Activated T-cell treated with anti-CD3 and anti-CD28 coated beads, Interleukin-2, amount 50 U/mL, for 48 hours (primary cell): ENCODE measurements at regions not wholly inside any gene's neighbourhood (a gene's known extent, or its start where the extent isn't known, plus 50 kb on each side); places are given as distances from the start of the nearest gene placed in this dataset.
"Not testable (repeated sequence)": the region's sequence is repeated elsewhere in the genome, so short reads cannot be mapped to it uniquely, and the experiment has no call there.

Experiments
- DNase-seq, 2 experiments: peaks; one replicate each; pipeline ENCODE4 v3.0.0-alpha.2; 2020

DNA sequence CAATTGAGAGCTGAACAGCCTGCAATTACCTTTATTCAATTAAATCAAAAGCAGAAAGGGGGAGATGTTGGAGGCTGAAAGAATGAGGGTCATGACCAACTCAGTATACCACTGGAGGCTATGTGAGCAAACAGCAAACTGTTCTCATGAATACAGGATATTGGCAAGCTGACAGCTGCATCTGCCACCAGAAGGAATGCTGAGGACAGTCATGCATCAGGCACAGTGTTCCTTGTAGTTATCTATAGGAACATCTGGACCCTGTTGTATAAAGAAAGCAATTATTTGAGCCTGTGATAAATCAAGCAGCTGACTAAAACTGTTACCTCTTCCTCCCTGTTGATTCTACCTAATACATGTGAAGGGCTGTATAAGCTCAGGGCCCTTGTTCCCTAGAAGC, 2064.6 kb downstream of the TP53TG3F start:
- DNase-seq: no peak

DNA sequence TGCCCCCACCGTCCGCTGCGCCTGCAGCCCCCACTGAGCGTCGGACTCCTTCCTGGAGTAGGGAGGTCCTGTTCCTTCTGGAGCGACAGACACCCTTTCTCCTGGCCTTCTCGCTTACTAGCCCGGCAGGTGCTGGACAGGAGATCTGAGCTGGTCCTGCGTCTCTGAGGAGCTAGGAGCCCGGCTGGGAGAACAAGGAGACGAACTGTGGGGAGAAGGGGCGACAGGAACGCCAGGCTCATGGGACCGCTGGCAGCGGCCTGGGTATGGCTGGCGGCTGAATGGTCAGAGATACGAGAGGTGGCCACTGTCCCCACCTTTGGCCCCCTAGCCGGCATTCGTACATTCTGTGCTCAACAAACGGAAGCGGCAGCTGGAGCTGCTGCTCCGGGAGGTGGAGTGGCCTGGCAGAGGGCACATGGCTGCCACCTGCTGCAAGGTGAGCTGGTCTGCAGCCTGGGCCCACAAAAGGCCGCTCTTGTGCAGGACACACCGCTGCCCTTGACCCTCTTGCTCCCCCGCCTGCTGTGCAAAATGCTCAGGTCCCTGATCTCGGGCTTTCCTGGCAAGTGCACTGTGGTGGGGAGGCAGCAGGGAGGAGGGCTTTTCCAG, 2066.7 kb downstream of the TP53TG3F start:
- DNase-seq: no peak

DNA sequence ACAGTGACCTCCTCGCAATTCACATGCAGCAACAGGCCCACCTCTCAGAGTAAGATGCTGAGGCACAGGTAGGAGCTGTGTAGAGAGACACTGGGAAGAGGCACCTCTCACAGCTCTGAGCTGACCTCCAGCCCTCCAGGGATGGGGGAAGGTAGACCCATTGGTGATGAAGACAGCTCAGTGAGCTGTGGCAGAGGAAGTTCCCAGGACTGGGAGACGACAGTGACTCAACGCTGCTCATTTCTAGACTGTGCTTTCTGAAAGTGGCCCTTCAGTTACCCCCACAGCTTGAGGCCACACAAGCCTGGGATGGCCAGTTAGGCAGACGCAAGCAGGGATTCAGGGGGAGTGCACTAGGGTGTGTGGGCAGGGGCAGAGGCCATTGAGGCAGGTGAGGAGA, 2073.2 kb downstream of the TP53TG3F start:
- no peak for DNase-seq

DNA sequence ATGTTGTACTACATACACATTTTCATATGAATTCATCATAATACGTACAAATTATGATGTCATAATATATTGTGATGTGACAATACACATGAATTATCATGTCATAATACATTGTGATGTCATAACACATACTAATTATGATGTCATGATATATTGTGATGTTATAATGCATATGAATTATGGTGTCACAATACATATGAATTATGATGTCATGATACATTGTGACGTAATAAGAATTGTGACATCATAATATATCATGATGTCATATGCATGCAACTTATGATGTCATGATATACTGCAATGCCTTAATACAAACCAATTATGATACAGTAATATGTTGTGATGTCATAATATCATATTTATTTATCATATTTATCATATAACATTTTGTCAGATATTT, 2074.3 kb downstream of the TP53TG3F start:
- no peak for DNase-seq

DNA sequence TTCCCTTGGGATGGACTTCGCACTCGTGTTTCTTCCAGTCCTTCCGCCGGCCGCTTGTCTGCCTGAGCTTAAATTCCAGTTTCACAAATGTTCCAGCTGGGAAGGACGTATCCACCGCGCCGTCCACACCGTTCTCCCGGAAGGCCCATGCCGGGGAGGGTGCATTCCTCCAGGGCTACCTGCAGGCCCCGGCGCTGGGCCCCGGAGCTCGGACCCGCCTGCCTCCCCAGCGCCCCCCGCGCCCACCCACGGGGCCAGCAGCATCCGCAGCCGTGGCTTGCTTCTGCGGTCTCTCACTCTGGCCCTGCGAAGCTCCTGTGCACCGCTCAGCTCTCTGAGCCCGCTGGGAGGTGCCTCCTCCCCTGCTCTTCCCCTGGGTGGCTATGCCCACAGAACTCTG, 2084.1 kb downstream of the TP53TG3F start:
- no peak for DNase-seq

DNA sequence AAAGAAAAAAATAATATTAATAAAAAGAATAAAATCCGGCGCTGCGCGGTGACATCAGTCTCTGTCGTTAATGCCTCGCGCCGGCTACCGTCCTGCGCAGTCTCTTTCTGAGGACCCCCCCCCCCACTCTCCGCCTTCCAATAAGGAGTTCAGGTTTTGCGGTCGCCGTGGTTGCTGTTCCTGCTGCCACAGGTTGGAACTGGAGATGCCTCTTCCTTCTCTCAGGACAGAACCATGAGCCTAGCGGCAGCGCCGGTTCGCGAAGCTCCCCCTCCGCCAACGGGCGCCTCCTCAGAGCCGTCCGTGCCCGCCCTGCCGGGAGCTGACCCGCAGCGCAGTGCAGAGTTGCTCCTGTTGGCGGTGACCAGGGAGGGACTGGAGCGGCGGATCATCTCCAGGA, 2093.4 kb downstream of the TP53TG3F start:
- DNase-seq: no peak

DNA sequence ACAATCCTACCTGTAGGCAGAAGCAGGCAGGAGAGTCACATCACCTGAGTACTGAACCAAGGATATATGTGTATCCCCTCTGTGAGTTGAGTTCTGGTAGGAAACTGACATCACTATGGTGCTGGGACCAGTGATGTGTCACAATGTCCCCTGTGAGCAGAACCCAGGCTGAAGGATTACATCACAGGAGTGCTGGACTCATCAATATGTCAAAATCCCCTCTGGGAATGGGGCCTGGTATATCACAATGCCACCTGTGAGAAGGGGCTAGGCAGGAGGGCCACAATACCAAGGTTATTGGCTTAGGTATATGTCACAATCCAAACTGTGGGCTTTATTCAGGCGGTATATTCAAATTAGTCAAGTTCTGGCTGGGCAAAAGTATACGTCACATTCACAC, 2098.3 kb downstream of the TP53TG3F start:
- DNase-seq: no peak

DNA sequence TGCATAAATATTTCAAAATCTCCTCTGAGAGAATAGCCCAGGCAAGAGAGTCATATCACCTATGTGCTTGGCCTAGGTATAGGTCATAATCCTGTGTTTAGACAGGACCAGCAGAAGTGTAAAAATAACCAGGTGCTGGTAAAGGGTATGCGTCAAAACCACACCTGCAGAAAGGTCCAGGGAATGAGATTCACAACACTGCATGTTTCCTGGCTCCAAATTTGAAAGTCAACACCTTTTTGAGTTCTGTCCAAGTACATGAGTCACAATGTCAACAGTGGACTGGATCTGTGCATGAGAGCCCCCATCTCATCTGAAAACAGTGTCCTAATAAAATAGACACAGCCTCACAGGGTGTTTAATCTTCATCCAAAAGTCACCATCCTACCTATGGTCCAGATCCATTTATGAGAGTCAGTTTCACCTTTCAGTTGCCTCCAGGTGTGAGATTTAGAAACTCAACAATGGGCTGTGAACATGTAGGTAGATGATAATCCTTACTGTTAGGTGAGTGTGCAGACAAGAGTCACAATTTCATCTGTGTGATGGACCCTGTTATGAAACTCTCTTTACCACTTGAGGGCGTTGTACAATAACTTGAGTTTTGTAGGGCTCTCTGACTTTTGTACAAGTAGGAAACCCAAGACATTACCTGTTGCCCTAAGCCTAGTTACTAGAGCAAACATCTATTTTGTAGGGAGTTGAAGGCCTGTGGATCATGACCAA, 2100.7 kb downstream of the TP53TG3F start:
- no peak for DNase-seq

DNA sequence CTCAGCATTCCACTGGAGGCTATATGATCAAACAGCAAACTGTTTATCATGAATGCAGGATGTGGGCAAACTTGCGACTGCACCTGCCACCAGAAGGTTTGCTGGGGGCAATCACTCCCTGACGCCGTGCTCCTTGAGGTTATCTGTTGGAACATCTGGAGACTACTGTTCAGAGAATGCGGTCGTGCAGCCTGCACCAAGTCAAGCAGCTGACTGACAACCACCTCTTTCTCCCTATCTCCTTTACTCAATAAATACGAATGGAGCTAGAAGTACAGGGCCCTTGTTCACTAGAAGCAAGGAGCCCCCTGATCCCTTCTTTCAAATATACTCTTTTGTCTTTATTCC, 2101.2 kb downstream of the TP53TG3F start:
- no peak for DNase-seq

DNA sequence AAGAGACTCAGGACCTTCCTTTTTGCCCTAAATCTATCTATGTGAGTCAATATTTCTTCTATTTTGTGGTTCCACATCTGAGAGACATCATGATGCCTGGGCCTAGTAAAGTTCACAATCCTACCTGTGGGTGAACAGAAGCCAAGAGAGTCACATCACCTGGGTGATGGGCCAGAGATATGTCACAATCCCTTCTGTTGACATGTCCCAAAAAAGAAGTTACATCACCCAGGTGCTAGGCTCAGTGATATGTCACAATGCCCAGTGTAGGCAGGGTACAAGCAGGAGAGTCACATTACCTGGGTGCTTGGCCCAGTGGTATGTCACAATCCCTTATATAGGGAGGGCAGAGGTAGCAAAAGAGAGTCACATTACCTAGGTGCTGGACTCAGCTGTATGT, 2101.9 kb downstream of the TP53TG3F start:
- DNase-seq: no peak

DNA sequence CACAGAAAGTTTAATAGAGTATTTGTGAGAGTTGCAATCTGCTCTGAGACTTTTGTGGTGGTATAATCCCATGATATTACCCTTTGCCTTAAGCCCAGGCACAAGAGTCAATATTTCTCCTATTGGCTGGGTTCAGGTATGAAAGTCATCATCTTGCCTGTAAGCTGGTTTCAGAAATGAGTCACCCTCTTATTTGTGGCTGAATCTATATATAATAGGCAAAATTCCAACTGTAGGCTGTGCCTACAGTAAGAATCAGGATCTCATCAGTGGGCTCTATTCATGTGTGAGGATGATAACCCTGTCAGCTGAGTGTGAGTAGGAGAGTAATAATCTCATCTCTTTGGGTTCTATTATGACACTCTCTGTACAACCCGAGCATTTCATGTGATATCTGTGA, 2103.1 kb downstream of the TP53TG3F start:
- DNase-seq: no peak

DNA sequence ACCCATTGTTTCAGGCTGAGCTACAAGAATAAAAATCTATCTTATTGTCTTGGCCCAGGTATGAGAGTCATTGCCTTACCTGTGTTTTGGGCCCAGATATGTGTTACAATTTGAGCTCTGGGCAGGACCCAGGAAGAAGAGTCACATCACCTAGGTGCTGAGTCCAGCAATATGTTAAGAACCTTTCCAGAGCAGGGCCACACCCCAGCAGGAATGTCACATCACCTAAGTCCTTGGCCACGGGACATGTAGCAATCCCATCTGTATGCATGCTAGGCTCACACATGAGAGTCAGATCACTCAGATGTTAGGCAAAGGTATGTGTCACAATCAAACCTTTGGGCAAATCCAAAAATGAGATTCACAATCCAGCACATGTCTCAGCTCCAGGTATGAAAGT, 2103.5 kb downstream of the TP53TG3F start:
- DNase-seq: no peak

DNA sequence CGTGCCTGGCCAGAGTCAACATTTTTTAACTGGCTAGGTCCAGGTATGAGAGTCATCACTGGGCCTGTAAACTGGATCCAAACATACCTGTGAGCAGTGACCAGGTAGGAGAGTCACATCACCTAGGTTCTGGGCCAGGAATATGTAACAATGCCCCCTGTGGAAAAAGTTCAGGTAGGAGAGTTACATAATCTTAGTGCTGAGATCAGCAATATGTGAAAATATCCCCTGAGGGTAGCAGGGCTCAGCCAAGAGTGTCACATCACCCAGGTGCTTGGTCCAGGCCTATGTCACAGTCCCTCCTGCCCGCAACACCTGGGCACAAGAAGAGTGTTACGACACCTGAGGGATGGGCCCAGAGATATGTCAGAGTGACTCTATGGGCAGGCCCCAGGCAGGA, 2104.7 kb downstream of the TP53TG3F start:
- DNase-seq: no peak

DNA sequence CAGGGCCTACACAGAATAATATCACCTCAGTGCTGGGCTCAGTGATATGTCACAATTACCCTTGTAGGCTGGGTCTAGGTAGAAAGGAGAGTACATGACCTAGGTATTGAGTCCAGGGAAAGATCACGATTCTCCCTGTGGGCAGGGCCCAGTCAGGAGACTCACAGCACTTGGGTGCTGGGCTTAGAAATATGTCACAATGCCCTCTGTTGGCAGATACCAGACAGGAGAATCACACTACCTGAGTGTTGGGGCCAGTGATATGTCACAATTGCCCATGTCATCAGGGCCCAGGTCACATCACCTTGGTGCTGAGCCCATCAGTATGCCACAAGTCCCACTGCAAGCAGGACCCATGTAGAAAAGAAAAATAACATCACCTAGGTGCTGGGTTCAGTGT, 2105.5 kb downstream of the TP53TG3F start:
- no peak for DNase-seq

DNA sequence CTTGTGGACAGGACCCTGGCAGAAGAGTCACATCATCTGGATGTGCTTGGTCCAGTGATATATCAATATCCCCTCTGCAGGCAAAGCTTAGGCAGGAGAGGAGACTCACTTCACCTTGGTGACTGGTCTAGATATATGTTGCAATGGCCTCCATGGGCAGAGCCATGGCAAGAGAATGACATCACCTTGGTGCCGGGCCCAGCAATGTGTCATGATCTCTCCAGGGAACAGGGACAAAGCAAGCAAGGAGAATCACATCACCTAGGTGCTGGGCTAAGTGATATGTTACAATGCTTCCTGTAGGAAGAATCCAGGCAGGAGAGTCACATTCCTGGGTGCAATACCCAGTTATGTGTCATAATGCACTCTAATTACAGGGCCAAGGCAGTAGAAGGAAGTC, 2106.2 kb downstream of the TP53TG3F start:
- DNase-seq: no peak

DNA sequence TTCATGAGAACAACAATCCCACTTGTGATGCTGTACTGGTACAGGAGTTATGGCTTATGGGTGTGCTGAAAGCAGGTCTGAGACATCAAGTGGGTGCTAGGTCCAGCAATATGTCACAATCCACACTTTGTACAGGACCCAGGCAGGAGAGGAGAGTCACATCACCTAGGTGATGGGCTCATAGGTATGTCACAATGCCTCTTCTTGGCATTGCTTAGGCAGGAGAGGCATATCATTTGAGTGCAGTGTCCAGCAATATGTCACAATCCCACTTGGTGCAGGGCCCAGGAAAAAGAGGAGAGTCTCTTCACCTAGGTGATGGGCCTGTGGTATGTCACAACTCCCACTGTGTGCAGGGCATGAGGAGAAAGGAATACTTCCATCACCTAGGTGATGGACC, 2110.0 kb downstream of the TP53TG3F start:
- no peak for DNase-seq

DNA sequence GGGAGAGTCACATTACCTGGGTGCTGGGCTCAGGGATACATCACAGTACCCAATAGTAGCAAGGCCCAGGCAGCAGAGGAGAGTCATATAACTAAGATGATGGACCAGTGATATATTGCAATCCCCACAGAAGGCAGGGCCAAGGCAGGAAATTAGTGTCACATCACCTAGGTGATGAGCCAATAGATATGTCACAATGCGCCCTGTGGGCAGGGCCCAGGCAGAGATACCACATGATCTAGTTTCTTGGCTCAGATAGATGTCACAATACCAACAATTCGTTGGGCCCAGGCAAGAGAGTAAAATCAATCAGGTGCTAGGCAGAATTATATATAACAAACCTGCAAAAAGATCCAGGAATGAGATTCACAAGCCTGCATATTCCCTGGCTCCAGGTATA, 2111.5 kb downstream of the TP53TG3F start:
- no peak for DNase-seq

DNA sequence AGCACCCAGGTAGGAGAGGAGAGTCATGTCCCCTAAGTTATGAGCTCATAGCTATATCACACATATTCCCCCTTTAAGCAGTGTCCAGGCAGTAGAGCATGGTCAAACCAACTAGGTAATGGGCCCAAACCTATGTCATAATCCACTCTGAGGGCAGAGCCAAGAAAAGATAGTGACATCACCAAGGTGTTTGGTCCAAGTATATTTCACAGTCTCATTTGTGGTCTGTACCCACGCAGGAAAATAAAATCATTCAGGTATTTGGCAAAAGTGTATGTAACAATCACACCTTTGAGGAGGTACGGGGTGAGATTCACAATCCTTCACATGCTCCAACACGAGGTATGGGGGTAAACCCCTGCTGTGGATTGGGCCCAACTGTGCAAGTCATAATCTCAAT, 2112.8 kb downstream of the TP53TG3F start:
- DNase-seq: no peak

DNA sequence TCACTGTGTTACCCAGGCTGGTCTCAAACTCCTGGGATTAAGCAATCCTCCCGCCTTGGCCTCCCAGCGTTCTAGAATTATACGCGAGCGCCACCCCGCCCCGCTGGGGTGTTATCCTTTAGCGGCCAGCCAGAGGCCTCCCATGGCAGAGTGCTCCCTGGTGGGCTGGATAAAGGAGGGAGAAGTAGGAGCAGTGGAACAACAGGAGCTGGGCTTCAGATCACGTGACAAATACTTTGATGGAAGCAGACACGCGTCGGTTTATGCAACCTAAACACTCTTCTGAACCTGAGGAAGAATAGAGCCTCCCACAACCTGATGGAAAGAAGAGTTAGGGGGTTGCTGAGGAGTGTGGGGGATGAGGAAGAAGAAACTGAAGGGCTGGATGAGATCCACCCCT, 2114.0 kb downstream of the TP53TG3F start:
- DNase-seq: no peak

DNA sequence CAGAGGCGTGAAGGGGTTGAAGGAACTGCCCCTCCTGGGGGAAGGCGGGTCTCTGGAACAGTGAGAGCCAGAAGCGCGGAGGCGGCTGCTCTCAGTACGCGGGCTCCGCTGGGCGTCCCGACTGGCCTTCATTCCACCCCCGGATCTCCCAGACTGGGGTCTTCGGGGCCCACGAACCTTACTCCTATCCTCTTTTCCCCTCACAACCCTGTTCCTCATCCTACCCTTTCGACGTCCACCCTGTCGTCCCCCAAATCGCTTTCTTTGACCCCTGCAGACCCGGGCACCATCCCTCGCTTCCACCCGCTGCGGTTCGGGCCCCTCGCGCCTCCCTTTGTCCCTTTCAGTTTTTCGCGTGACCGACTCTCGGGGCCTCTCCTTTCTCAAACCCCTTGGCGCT, 2114.6 kb downstream of the TP53TG3F start:
- no peak for DNase-seq

DNA sequence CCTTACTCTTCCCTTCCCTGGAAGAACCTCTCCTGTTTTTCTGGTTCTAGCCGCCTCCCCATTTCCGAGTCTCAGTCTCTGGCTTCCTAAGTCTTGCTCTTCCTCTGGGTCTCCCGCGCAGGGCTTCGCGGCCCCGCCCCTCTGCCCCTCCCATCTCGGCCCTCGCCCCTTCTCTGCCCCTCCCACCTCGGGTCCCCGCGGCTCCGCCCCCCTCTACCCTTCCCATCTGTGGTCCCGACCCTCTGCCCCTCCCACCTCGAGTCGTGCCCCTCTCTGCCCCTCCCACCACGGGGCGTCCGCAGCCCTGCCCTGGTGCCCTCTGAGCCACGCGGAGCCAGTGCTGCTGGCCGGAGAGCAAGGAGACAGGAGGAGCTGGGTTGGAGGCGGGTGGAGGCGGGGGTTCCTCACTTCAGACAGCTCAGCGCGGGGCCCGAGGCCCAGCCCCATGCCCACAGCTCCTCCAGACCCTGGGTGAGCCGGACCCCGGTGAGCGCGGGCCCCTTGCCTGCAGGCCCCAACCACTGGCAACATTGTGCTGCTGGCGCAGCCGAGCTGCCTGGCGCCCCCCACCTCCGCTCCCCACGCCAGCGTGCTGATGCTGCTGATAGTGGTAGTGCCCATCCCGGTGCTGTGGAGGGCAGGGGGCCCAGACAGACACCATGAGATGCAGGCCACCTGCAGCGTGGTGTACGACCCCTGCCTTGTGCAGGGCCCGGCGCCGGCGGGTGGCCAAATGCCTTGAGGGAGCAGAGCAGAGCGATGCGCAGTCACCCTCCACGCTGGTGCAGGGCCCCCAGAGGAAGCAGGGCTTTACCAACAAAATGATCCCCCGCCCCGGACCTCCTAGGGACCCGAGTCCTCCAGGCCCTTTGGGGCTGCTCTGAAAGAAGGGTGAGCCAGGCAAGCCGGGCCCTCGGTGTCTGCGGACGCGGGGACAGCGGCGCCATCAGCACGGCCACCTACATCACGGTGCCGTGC, 2115.3 kb downstream of the TP53TG3F start:
- DNase-seq: no peak

DNA sequence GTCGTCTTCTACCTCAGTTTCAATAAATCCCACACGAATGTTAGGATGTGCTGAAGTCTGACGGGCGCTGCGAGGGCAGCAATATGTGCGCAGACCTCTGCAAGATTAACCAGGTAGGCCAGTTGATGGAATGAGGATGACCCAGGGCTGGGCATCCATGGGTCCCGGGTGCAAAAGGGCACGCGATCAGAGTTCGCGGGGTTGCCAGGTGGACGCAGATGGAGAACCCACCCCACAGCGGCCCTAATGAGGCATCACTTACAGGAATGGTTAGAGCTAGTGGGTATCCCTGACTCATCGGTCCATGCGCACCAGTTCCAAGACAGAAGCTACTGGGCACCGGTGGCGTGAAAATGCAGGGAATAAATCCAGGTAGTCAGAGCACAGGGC, 2116.0 kb downstream of the TP53TG3F start:
- no peak for DNase-seq

DNA sequence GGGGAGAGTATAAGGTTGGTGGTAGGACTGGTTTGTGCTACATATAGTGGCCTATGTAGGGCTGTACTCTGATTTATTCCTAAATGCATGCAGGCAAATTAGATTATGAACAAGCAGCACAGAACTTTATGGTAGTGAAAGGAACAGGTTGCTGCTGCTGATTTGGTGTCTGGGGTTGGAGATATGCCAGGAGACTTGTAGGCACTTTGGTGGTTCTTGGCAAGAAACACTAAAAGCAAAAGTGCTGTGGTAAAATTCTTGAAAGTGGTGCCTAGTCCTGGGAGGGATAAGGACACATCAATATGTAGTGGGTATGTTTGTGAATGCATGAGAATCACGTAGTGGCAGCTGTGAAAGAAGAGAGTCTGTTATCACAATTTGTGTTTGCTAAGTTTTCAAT, 2126.0 kb downstream of the TP53TG3F start:
- DNase-seq: no peak

DNA sequence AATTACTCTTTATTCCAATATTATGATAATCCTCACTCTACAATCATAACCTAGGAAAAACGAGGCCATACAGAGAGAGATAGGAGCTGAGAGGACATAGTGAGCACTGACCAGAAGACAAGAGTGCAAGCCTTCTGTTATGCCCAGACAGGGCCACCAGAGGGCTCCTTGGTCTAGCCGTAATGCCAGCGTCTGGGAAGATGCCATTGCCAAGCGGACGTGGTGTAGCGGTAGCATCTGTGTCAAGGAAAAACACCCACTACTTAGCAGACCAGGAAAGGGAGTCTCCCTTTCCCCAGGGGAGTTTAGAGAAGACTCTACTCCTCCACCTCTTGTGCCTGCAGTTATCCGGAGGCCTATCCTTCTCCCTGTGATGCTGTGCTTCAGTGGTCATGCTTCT, 2131.5 kb downstream of the TP53TG3F start:
- DNase-seq: not testable (repeated sequence)
